Activated naive CD8-positive, alpha-beta T cell (primary cell): ENCODE measurements at regions not wholly inside any gene's neighbourhood (a gene's known extent, or its start where the extent isn't known, plus 50 kb on each side); places are given as distances from the start of the nearest gene placed in this dataset.

Experiments used
- H3K27ac Mint-ChIP-seq: one replicate; pipeline ENCODE4 v1.8.0; 2021; ENCODE audit warnings: mixed read lengths
- H3K27me3 Mint-ChIP-seq: one replicate; pipeline ENCODE4 v1.8.0; 2021; ENCODE audit warnings: mixed read lengths
- H3K36me3 Mint-ChIP-seq: one replicate; pipeline ENCODE4 v1.8.0; 2021; ENCODE audit warnings: mixed read lengths
- H3K4me1 Mint-ChIP-seq: one replicate; pipeline ENCODE4 v1.8.0; 2021; ENCODE audit warnings: low read depth, mixed read lengths
- H3K4me3 Mint-ChIP-seq: one replicate; pipeline ENCODE4 v1.8.0; 2021; ENCODE audit warnings: mild to moderate bottlenecking, mixed read lengths
- H3K9me3 Mint-ChIP-seq: one replicate; pipeline ENCODE4 v1.8.0; 2021; ENCODE audit warnings: low read depth, mixed read lengths

GRCh38 chr3:22225161-22225560, 474.2 kb upstream of the ZNF385D start:
- no peak overlapping the region for H3K27ac Mint-ChIP-seq
- H3K36me3 Mint-ChIP-seq = no peaks in the 10 kb centered on the region
- H3K9me3 Mint-ChIP-seq = no peaks in the 10 kb centered on the region
- no peak overlapping the region for H3K4me3 Mint-ChIP-seq
- H3K4me1 Mint-ChIP-seq = no peaks in the 10 kb centered on the region
- H3K27me3 Mint-ChIP-seq = no peaks in the 10 kb centered on the region

- H3K27ac Mint-ChIP-seq = no peak overlapping the region
- H3K9me3 Mint-ChIP-seq = peaks cover 6% of the 10 kb centered on the region
- H3K36me3 Mint-ChIP-seq = no peaks in the 10 kb centered on the region
- no peaks in the 10 kb centered on the region for H3K27me3 Mint-ChIP-seq
- no peak overlapping the region for H3K4me3 Mint-ChIP-seq
- no peaks in the 10 kb centered on the region for H3K4me1 Mint-ChIP-seq
These were observed 477.7 kb upstream of the ZNF385D start for GRCh38 chr3:22228705-22229104.

- H3K4me3 Mint-ChIP-seq = no peak overlapping the region
- no peaks in the 10 kb centered on the region for H3K4me1 Mint-ChIP-seq
- H3K27me3 Mint-ChIP-seq = no peaks in the 10 kb centered on the region
- H3K9me3 Mint-ChIP-seq = peaks cover 13% of the 10 kb centered on the region
- no peak overlapping the region for H3K27ac Mint-ChIP-seq
- H3K36me3 Mint-ChIP-seq = no peaks in the 10 kb centered on the region
These were observed 480.1 kb upstream of the ZNF385D start for GRCh38 chr3:22231061-22231460.

GRCh38 chr3:22236490-22237270, 485.7 kb upstream of the ZNF385D start:
- Mint-ChIP-seq H3K36me3 (no peaks in the 10 kb centered on the region), H3K9me3 (peaks cover 13% of the 10 kb centered on the region), H3K4me1 (no peaks in the 10 kb centered on the region), H3K27ac (no peak overlapping the region), H3K27me3 (no peaks in the 10 kb centered on the region), H3K4me3 (no peak overlapping the region)

GRCh38 chr3:22239011-22239410, 488.0 kb upstream of the ZNF385D start:
- no peaks in the 10 kb centered on the region for H3K4me1 Mint-ChIP-seq

DNA sequence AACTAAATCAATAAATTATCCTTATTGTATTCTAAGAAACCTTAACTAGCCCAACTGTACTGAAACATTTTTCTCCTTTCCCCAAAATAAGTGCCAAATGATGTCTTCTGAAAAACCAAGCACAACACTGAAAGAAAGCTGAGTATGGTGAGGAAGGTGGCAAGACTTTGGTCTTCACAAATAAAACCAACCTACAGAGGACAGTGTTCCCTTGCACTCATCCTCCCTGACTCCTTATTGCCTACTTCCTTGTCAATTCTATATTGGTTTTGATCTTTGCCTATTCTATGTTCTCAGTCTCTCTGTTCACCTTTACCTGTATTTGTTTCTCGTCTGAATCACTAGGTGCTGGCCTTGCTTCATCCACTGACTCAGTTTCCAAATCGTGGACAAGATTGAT, 490.1 kb upstream of the ZNF385D start:
- no peaks in the 10 kb centered on the region for H3K36me3 Mint-ChIP-seq
- H3K27me3 Mint-ChIP-seq = no peaks in the 10 kb centered on the region
- H3K4me1 Mint-ChIP-seq = no peaks in the 10 kb centered on the region
- H3K4me3 Mint-ChIP-seq = no peak overlapping the region
- peaks cover under 1% of the 10 kb centered on the region for H3K9me3 Mint-ChIP-seq
- no peak overlapping the region for H3K27ac Mint-ChIP-seq

More at GRCh38 chr3:22239011-22239410, 488.0 kb upstream of the ZNF385D start:
- Mint-ChIP-seq H3K9me3 (peaks cover 7% of the 10 kb centered on the region), H3K27me3 (no peaks in the 10 kb centered on the region), H3K27ac (no peak overlapping the region), H3K36me3 (no peaks in the 10 kb centered on the region), H3K4me3 (no peak overlapping the region)

DNA sequence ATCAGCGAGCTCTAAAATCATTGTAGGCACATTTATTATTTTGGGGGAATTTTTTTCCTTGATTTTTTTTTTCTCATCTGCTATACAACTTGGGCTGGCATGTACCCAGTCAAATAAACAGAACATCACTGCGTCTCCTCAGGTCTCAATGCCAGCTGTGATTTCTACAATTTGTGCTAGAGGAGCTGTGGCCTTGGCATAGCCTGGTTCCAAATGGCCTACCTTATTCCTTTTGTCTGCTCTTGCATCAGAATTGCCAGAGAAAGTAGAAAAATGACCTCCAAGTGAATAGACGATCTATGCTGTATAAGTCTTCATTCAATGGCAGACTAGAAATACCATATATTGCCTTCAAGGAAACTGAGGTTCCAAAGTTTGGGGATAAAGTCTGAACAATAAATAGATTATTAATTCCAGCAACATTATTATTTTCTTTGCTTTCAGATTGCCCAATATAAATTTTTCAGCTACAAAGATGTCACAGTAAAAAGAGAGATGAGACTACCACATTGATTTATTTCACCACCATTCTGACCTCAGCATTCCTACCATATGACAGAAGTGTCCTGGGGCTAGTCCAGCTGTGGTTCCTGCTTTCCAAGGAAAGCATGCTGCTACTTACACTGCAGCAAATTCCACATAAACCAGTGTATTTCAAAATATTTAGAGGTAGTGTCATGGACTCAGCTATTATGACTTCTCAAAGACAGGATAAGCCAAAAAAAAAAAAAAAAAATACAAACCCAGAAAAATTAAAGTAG, 493.9 kb upstream of the ZNF385D start:
- H3K27me3 Mint-ChIP-seq = no peaks in the 10 kb centered on the region
- H3K4me3 Mint-ChIP-seq = no peak overlapping the region
- peaks cover 5% of the 10 kb centered on the region for H3K9me3 Mint-ChIP-seq

DNA sequence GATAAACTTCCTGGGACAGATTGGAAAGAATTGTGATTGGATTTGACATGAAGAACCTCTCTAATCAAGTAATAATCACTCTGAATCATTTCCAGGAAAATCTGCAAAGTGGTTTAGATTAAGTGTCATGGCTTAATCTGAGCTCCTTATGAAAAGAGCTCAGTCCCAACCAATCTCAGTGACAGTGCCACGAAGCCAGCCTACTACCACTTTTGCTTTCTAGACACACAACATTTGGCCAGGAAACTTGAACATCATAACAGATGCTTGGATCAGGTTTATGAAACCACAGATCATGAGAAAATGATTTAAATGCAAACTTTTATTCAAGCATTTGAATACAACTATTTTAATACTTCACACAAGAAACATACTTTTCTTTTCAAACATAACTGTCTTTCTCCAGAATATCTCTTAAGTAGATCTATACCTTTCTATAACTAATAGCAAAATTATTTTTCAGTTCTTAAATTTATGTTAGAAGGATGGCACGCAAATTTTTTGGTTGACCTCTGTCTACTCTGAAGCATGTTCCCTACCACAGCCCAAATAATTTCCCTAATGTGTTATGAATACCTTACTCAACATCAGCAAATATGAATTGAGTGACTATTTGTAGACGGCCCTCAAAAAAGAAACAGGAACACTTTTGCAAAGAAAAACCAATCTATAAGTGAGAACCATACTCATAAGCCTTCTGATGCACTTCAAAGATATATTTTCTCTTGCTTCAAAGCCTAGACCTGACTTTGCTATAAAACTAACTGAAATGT, 495.0 kb upstream of the ZNF385D start:
- Mint-ChIP-seq H3K4me3 (no peak overlapping the region), H3K27me3 (no peaks in the 10 kb centered on the region)

More for the DNA sequence above, 493.9 kb upstream of the ZNF385D start:
- Mint-ChIP-seq H3K27ac (no peak overlapping the region), H3K36me3 (no peaks in the 10 kb centered on the region), H3K4me1 (no peaks in the 10 kb centered on the region)

GRCh38 chr3:22249658-22250057, 498.6 kb upstream of the ZNF385D start:
- Mint-ChIP-seq H3K36me3 (no peaks in the 10 kb centered on the region), H3K9me3 (peaks cover 5% of the 10 kb centered on the region), H3K27me3 (no peaks in the 10 kb centered on the region), H3K27ac (no peak overlapping the region), H3K4me1 (no peaks in the 10 kb centered on the region), H3K4me3 (no peak overlapping the region)

More for the DNA sequence above, 495.0 kb upstream of the ZNF385D start:
- H3K9me3 Mint-ChIP-seq = peaks cover 5% of the 10 kb centered on the region
- H3K27ac Mint-ChIP-seq = no peak overlapping the region
- H3K4me1 Mint-ChIP-seq = no peaks in the 10 kb centered on the region
- H3K36me3 Mint-ChIP-seq = no peaks in the 10 kb centered on the region

- no peaks in the 10 kb centered on the region for H3K4me1 Mint-ChIP-seq
- H3K27ac Mint-ChIP-seq = no peak overlapping the region
- no peak overlapping the region for H3K4me3 Mint-ChIP-seq
- peaks cover 4% of the 10 kb centered on the region for H3K9me3 Mint-ChIP-seq
- H3K36me3 Mint-ChIP-seq = no peaks in the 10 kb centered on the region
- no peaks in the 10 kb centered on the region for H3K27me3 Mint-ChIP-seq
These were observed 506.2 kb upstream of the ZNF385D start for GRCh38 chr3:22257252-22257651.

DNA sequence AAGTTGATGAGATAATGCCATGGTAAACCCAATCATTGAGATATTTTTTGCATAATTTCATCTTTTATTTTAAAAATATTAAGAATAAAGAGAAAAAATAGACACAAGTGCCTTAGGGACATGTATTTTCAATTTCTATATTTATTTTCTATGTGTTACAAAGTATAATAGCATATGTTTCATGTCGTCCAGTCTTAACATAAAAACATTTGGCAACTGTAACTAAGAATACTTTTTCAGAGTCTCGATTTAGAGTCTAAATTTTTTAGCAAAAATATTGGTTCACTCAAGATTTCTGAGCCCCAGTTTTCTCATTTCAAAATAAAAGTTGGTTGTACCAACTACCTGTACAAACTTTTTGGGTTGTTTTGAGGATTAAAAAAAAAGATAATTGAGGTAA, 511.4 kb upstream of the ZNF385D start:
- Mint-ChIP-seq H3K9me3 (peaks cover 4% of the 10 kb centered on the region), H3K4me3 (no peak overlapping the region), H3K27me3 (no peaks in the 10 kb centered on the region), H3K36me3 (no peaks in the 10 kb centered on the region), H3K27ac (no peak overlapping the region), H3K4me1 (no peaks in the 10 kb centered on the region)

DNA sequence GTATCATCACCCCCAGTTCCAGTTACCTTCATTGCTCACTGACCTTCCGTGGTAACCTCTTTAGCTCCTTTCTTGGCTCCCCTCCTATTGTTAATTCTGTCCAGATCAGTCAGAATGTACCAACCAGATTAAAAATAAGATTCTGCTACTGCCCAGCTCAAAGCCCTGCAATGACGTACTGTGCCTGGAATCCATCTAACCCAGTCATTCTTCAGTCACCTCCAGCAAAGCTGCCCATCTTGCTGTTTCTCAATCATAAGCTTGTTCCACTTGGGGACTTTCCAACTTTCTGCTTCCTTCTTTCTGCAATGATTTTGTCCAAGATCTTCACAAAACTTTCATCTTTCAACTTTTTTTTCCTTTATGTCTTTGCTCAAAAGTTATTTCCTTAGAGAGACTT, 512.0 kb upstream of the ZNF385D start:
- Mint-ChIP-seq H3K36me3 (no peaks in the 10 kb centered on the region), H3K4me3 (no peak overlapping the region), H3K4me1 (no peaks in the 10 kb centered on the region), H3K9me3 (peaks cover 4% of the 10 kb centered on the region), H3K27ac (no peak overlapping the region), H3K27me3 (no peaks in the 10 kb centered on the region)

DNA sequence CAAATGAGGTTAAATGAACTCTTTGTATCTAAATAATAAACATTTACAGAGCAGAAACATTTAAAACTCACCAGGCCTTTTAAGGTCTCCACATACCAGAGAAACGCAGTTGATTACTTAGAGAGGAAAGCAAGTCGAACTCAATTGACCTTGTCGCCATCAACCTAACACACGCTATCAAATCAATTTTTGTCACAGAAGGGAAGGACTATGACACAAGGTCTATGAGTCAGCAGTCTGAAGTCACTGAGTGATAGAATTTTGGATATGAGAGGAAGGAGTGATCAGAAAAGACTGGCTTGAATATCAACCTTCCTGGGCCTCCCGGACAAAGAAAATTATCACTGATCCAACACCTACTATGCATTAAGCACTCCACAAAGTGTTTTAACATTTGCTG, 514.4 kb upstream of the ZNF385D start:
- no peaks in the 10 kb centered on the region for H3K36me3 Mint-ChIP-seq
- no peaks in the 10 kb centered on the region for H3K4me1 Mint-ChIP-seq
- H3K27me3 Mint-ChIP-seq = no peaks in the 10 kb centered on the region
- peaks cover 4% of the 10 kb centered on the region for H3K9me3 Mint-ChIP-seq
- H3K27ac Mint-ChIP-seq = no peak overlapping the region
- H3K4me3 Mint-ChIP-seq = no peak overlapping the region

- Mint-ChIP-seq H3K27me3 (no peaks in the 10 kb centered on the region), H3K27ac (no peak overlapping the region), H3K36me3 (no peaks in the 10 kb centered on the region)
These were observed 518.8 kb upstream of the ZNF385D start for GRCh38 chr3:22269831-22270230.

GRCh38 chr3:22276351-22276750, 525.3 kb upstream of the ZNF385D start:
- no peaks in the 10 kb centered on the region for H3K36me3 Mint-ChIP-seq
- no peaks in the 10 kb centered on the region for H3K9me3 Mint-ChIP-seq
- no peak overlapping the region for H3K4me3 Mint-ChIP-seq
- no peaks in the 10 kb centered on the region for H3K27me3 Mint-ChIP-seq
- no peak overlapping the region for H3K27ac Mint-ChIP-seq
- H3K4me1 Mint-ChIP-seq = no peaks in the 10 kb centered on the region

More at GRCh38 chr3:22269831-22270230, 518.8 kb upstream of the ZNF385D start:
- Mint-ChIP-seq H3K9me3 (no peaks in the 10 kb centered on the region), H3K4me1 (no peaks in the 10 kb centered on the region), H3K4me3 (no peak overlapping the region)
